Endodermal cell (in vitro differentiated cells): ENCODE measurements at regions not wholly inside any gene's neighbourhood (a gene's known extent, or its start where the extent isn't known, plus 50 kb on each side); places are given as distances from the start of the nearest gene placed in this dataset.
"Not testable (repeated sequence)": the region's sequence is repeated elsewhere in the genome, so short reads cannot be mapped to it uniquely, and the experiment has no call there.

Experiments
- DNase-seq: peaks from one replicate; pipeline ENCODE4 v3.0.0-alpha.2; 2017
- H3K27ac ChIP-seq: 2 replicates; pipeline ENCODE4 v1.5.1; 2013; ENCODE audit warnings: mild to moderate bottlenecking, low read depth, low read length, moderate library complexity
- H3K27me3 ChIP-seq: 2 replicates; pipeline ENCODE4 v1.6.1; 2013; ENCODE audit warnings: mild to moderate bottlenecking, low read length, moderate library complexity; ENCODE audit not compliant: insufficient read depth, control insufficient read depth, poor library complexity, severe bottlenecking
- H3K36me3 ChIP-seq: 2 replicates; pipeline ENCODE4 v1.7.0; 2013; ENCODE audit warnings: mild to moderate bottlenecking, low read length, moderate library complexity; ENCODE audit not compliant: control insufficient read depth, insufficient read depth
- H3K4me1 ChIP-seq: one replicate; pipeline ENCODE4 v1.7.0; 2013; ENCODE audit warnings: low read length; ENCODE audit not compliant: control insufficient read depth, insufficient read depth
- H3K4me3 ChIP-seq: 2 replicates; pipeline ENCODE4 v1.5.1; 2013; ENCODE audit warnings: mild to moderate bottlenecking, low read length, moderate library complexity
- H3K9ac ChIP-seq: 2 replicates; pipeline ENCODE4 v1.6.1; 2013; ENCODE audit warnings: mild to moderate bottlenecking, low read length, moderate library complexity; ENCODE audit not compliant: poor library complexity, severe bottlenecking; ENCODE audit errors: extremely low read depth
- H3K9me3 ChIP-seq: 2 replicates; pipeline ENCODE4 v1.6.1; 2013; ENCODE audit warnings: mild to moderate bottlenecking, low read length, moderate library complexity; ENCODE audit not compliant: control insufficient read depth
- H3K27ac Mint-ChIP-seq: 2 replicates; pipeline ENCODE4 v1.8.0; 2020; ENCODE audit warnings: mixed read lengths
- H3K27me3 Mint-ChIP-seq: 2 replicates; pipeline ENCODE4 v1.8.0; 2021; ENCODE audit warnings: mild to moderate bottlenecking, mixed read lengths; ENCODE audit not compliant: insufficient read depth
- H3K36me3 Mint-ChIP-seq: 2 replicates; pipeline ENCODE4 v1.8.0; 2020; ENCODE audit warnings: low read depth, mixed read lengths
- H3K4me1 Mint-ChIP-seq: 2 replicates; pipeline ENCODE4 v1.8.0; 2020; ENCODE audit warnings: mixed read lengths
- H3K4me3 Mint-ChIP-seq: 2 replicates; pipeline ENCODE4 v1.8.0; 2020; ENCODE audit warnings: mild to moderate bottlenecking, moderate library complexity, mixed read lengths
- H3K9me3 Mint-ChIP-seq: 2 replicates; pipeline ENCODE4 v1.8.0; 2020; ENCODE audit warnings: mild to moderate bottlenecking, mixed read lengths
- WGBS, 2 experiments: methylation state at CpG; one replicate each; pipeline versions ENCODE4 v1.1.5 to v1.1.7; 2013; ENCODE audit warnings: missing lambda C conversion rate in 2 of 2, mixed read lengths in 1 of 2; ENCODE audit not compliant: insufficient coverage in 1 of 2, insufficient read length in 1 of 2; 5-methylcytosine and 5-hydroxymethylcytosine counted together
- TF ChIP-seq, protein P1 (sequence below): fragments of 200-600 bp; sonication (generic); conservative IDR thresholded peaks from 2 replicates; pipeline ENCODE4 v1.5.0; 2021; ENCODE audit warnings: antibody characterized with exemption, mild to moderate bottlenecking

DNA sequence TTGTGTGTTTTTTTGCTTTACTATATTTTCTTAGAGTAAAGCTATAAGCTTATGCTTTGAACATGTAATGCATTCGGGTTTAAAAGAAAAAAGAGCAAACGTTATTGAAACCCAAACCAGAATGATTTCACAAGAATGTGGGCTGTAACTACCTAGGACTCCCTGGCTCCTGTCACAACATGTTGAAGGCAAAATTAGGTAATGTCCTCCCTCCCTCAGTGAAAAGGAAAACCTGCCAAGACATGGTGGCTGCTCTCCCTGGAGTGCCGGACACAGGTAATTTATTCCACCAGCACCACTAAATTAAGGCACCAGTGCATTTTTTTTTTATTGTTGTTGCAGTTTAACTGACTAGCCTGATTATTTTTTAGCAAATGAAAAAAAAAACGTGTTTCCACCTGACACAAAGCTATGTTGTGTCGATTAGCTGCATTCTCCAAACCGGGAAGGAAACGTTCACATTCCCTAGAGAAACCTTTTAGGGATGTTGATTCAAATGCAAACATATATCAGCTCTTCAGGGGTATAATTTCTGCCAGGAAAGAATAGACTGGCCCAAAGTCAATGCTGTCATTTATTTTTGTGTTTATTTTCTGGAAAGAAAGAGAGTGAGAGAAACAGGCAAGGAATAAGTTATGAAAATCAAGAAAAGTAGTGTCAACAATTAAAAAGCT lies 134.6 kb downstream of the CCDC34 start:
- Mint-ChIP-seq H3K36me3 (peaks cover 2% of the 10 kb centered on the region), H3K9me3 (peaks cover 18% of the 10 kb centered on the region), H3K27me3 (no peaks in the 10 kb centered on the region), H3K27ac (no peak overlapping the region), H3K4me3 (no peak overlapping the region), H3K4me1 (peaks cover 27% of the 10 kb centered on the region)
- H3K27ac ChIP-seq: no peak overlapping the region
- no peaks in the 10 kb centered on the region for H3K36me3 ChIP-seq
- no peaks in the 10 kb centered on the region for H3K27me3 ChIP-seq
- peaks cover 11% of the 10 kb centered on the region for H3K4me1 ChIP-seq
- TF ChIP-seq, protein P1, sequence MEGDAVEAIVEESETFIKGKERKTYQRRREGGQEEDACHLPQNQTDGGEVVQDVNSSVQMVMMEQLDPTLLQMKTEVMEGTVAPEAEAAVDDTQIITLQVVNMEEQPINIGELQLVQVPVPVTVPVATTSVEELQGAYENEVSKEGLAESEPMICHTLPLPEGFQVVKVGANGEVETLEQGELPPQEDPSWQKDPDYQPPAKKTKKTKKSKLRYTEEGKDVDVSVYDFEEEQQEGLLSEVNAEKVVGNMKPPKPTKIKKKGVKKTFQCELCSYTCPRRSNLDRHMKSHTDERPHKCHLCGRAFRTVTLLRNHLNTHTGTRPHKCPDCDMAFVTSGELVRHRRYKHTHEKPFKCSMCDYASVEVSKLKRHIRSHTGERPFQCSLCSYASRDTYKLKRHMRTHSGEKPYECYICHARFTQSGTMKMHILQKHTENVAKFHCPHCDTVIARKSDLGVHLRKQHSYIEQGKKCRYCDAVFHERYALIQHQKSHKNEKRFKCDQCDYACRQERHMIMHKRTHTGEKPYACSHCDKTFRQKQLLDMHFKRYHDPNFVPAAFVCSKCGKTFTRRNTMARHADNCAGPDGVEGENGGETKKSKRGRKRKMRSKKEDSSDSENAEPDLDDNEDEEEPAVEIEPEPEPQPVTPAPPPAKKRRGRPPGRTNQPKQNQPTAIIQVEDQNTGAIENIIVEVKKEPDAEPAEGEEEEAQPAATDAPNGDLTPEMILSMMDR: no peak
- H3K4me3 ChIP-seq: no peak overlapping the region
- 66 to 68% methylated on average over 4 to 7 of the region's 7 CpGs for WGBS, 2 experiments
- DNase-seq: no peak
- no peak overlapping the region for H3K9ac ChIP-seq
- peaks cover 11% of the 10 kb centered on the region for H3K9me3 ChIP-seq

DNA sequence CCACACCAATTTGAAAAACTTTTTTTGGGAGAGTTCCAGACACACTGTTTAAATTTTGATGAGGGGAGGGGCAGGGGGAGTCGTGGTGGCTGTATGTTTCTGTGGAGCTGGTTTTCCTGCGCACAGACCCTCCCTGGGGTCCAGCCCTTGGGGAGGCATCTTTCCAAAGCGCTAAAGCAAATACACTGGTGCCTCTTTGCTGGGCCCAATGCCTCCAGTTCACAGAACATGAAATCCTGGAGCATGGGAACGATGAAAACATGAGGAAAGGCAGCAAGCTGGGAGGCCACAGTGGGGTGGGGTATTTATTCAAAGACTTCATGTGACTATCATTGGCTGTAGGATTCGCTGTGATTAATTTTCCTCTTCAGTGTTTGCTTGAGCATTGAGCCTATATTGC lies 135.3 kb downstream of the CCDC34 start:
- Histone ChIP-seq H3K9me3 (peaks cover 11% of the 10 kb centered on the region), H3K36me3 (no peaks in the 10 kb centered on the region), H3K9ac (no peak overlapping the region), H3K4me1 (peaks cover 11% of the 10 kb centered on the region), H3K27me3 (no peaks in the 10 kb centered on the region), H3K4me3 (no peak overlapping the region), H3K27ac (no peak overlapping the region)
- Mint-ChIP-seq H3K36me3 (peaks cover 2% of the 10 kb centered on the region), H3K27me3 (no peaks in the 10 kb centered on the region), H3K4me3 (no peak overlapping the region), H3K9me3 (peaks cover 18% of the 10 kb centered on the region), H3K27ac (no peak overlapping the region), H3K4me1 (peaks cover 25% of the 10 kb centered on the region)
- 80 to 82% methylated on average over 5 of the region's 5 CpGs for WGBS, 2 experiments
- TF ChIP-seq, protein P1: no peak
- DNase-seq: no peak

DNA sequence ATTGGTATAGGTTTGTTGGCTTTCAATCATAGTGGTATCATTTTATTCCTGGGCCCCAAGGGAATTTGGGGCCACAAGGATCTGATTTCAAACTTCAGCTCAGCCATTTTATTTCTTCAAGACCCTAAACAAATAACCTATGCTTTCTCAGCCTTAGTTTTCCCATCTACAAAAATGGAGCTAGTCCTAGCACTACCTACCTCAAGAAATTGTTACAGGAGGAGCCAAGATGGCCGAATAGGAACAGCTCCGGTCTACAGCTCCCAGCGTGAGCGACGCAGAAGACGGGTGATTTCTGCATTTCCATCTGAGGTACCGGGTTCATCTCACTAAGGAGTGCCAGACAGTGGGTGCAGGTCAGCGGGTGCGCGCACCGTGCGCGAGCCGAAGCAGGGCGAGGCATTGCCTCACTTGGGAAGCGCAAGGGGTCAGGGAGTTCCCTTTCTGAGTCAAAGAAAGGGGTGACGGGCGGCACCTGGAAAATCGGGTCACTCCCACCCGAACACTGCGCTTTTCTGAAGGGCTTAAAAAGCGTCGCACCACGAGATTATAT lies 143.5 kb downstream of the CCDC34 start:
- not testable (repeated sequence) for DNase-seq, H3K36me3 ChIP-seq, H3K9ac ChIP-seq, H3K27me3 Mint-ChIP-seq, H3K9me3 Mint-ChIP-seq, H3K4me1 ChIP-seq, H3K9me3 ChIP-seq, H3K27ac ChIP-seq, H3K27me3 ChIP-seq
- H3K4me1 Mint-ChIP-seq: peaks cover 31% of the 10 kb centered on the region
- peak overlapping the region; percentile 74 for H3K4me3 ChIP-seq
- WGBS, 2 experiments: 50% methylated on average over 16 of the region's 24 CpGs; no CpG with 5 or more reads in 1 of the 2 experiments
- peak overlapping the region; percentile 98 for H3K27ac Mint-ChIP-seq
- H3K4me3 Mint-ChIP-seq: peak overlapping the region; percentile 78
- H3K36me3 Mint-ChIP-seq: peaks cover 23% of the 10 kb centered on the region
